ENCODE measurements at regions not wholly inside any gene's neighbourhood (a gene's known extent, or its start where the extent isn't known, plus 50 kb on each side); places are given as distances from the start of the nearest gene placed in this dataset.

- no peak for DNase-seq (ENCODE audit: low spot score in 2 of 2)
- 29 to 58% methylated on average over 3 of the region's 3 CpGs for WGBS, 2 donors
- intact Hi-C loops (cut with DNase I; ENCODE audit: low total_unique reads): no loop called here
- H3K4me3 ChIP-seq (ENCODE audit: low read depth, poor library complexity, severe bottlenecking): no peak overlapping the region
- TF ChIP-seq POLR2A (IDR thresholded peaks at IDR 0.05): no peak
- TF ChIP-seq, protein P1, sequence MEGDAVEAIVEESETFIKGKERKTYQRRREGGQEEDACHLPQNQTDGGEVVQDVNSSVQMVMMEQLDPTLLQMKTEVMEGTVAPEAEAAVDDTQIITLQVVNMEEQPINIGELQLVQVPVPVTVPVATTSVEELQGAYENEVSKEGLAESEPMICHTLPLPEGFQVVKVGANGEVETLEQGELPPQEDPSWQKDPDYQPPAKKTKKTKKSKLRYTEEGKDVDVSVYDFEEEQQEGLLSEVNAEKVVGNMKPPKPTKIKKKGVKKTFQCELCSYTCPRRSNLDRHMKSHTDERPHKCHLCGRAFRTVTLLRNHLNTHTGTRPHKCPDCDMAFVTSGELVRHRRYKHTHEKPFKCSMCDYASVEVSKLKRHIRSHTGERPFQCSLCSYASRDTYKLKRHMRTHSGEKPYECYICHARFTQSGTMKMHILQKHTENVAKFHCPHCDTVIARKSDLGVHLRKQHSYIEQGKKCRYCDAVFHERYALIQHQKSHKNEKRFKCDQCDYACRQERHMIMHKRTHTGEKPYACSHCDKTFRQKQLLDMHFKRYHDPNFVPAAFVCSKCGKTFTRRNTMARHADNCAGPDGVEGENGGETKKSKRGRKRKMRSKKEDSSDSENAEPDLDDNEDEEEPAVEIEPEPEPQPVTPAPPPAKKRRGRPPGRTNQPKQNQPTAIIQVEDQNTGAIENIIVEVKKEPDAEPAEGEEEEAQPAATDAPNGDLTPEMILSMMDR (IDR thresholded peaks at IDR 0.05): no peak
Measured at GRCh38 chr14:39628087-39628486, 195.9 kb upstream of the FBXO33 start.

DNA sequence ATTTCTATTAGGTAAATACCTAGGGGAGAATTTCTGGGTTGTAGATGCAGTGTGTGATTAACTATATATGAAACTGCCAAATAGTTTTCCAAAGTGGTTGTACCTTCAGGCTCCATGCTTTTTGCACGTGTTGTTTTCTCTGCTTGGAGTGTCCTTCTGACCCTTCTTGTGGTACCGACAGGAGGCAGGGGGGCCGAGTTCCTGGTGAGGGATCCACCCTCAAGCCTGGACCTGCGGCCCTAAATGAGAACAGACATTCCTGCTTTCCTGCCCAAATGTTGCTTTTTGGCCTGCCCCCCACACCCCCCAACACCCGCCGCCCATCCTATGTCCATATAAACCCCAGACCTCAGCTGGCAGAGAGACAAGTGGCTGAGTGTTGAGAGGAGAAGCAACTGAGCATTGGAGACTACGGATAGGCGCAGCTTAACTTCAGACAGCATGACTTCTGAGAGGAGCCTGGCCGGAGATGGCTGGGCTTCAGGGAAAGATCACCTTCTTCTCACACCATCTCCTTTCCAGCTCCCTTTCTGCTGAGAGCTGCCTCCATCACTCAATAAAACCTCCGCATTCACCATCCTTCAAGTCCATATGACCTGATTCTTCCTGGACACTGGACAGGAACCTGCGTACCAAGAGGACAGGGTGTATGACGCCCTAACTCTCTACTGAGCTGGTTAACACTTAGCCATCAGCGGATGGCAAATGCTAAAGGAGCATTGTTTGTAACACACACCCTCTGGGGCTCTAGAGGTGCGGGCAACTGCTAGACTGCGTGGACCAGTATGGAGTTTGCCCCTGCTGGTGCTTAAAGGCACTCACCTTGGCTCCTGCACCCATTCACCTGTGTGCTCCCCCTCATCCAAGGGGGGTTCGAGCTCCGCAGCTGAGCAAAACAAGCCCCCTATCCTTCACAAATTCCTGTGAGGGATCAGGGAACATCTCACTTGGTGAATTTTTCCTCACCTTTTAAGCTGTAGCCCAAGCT, 194.7 kb upstream of the FBXO33 start:
- no peak for TF ChIP-seq POLR2A (IDR thresholded peaks at IDR 0.05)
- TF ChIP-seq, protein P1 (IDR thresholded peaks at IDR 0.05): no peak
- no peak overlapping the region for H3K4me3 ChIP-seq (ENCODE audit: low read depth, poor library complexity, severe bottlenecking)
- WGBS, 2 donors: 83 to 85% methylated on average over 17 of the region's 17 CpGs
- intact Hi-C loops (cut with DNase I; ENCODE audit: low total_unique reads): no loop called here
- DNase-seq (ENCODE audit: low spot score in 2 of 2): no peak

GRCh38 chr14:39621678-39622077, 189.4 kb upstream of the FBXO33 start:
- intact Hi-C loops (cut with DNase I; ENCODE audit: low total_unique reads): no loop called here
- no peak for DNase-seq (ENCODE audit: low spot score in 2 of 2)
- TF ChIP-seq, protein P1 (IDR thresholded peaks at IDR 0.05): no peak
- TF ChIP-seq POLR2A (IDR thresholded peaks at IDR 0.05): no peak
- no peak overlapping the region for H3K4me3 ChIP-seq (ENCODE audit: low read depth, poor library complexity, severe bottlenecking)
- WGBS, 2 donors: 97 to 100% methylated on average over 1 of the region's 1 CpG

DNA sequence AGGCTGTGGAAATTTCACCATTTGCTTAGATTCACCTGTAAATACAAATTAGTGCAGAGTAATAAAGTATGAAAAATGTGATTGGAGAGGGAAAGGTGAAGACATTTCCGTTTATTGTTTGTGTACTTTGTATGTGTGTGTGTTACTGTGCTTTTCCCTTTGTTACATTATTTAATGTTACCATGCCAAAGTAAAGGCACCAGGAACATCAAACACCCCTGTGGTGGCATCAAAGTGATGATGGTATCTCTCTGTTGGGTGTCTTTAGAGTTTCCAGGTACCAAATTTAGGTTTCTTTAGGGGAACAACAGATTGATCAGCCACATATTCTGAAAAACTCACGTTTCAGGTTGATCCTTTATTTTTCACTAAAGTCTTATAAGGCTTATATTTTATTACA, 189.0 kb upstream of the FBXO33 start:
- intact Hi-C loops (cut with DNase I; ENCODE audit: low total_unique reads): no loop called here
- H3K4me3 ChIP-seq (ENCODE audit: low read depth, poor library complexity, severe bottlenecking): no peak overlapping the region
- WGBS, 2 donors: 76 to 77% methylated on average over 2 of the region's 2 CpGs
- TF ChIP-seq POLR2A (IDR thresholded peaks at IDR 0.05): no peak
- TF ChIP-seq, protein P1 (IDR thresholded peaks at IDR 0.05): no peak
- DNase-seq (ENCODE audit: low spot score in 2 of 2): no peak

DNA sequence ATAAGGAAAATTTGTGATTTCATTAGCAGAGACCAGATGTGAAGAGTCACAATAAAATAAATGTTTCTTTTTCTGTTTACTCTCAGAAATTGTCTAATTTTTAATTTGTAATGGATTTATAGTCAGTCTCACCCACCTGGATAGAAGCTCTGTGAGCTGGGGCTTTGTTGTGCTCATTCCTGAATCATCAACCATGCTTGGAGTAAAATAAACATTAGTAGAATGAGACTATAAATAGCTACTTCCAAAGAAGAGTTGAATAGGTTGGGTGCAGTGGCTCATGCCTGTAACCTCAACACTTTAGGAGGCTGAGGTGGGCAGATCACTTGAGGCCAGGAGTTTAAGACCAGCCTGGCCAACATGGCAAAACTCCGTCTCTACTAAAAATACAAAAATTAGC, 185.3 kb upstream of the FBXO33 start:
- DNase-seq (ENCODE audit: low spot score in 2 of 2): no peak
- TF ChIP-seq, protein P1 (IDR thresholded peaks at IDR 0.05): no peak
- no peak for TF ChIP-seq POLR2A (IDR thresholded peaks at IDR 0.05)
- WGBS, 2 donors: 85 to 90% methylated on average over 1 of the region's 1 CpG
- H3K4me3 ChIP-seq (ENCODE audit: low read depth, poor library complexity, severe bottlenecking): no peak overlapping the region
- intact Hi-C loops (cut with DNase I; ENCODE audit: low total_unique reads): no loop called here
